ENCODE measurements at regions not wholly inside any gene's neighbourhood (a gene's known extent, or its start where the extent isn't known, plus 50 kb on each side); places are given as distances from the start of the nearest gene placed in this dataset.
"Not testable (repeated sequence)": the region's sequence is repeated elsewhere in the genome, so short reads cannot be mapped to it uniquely, and the experiment has no call there.

DNA sequence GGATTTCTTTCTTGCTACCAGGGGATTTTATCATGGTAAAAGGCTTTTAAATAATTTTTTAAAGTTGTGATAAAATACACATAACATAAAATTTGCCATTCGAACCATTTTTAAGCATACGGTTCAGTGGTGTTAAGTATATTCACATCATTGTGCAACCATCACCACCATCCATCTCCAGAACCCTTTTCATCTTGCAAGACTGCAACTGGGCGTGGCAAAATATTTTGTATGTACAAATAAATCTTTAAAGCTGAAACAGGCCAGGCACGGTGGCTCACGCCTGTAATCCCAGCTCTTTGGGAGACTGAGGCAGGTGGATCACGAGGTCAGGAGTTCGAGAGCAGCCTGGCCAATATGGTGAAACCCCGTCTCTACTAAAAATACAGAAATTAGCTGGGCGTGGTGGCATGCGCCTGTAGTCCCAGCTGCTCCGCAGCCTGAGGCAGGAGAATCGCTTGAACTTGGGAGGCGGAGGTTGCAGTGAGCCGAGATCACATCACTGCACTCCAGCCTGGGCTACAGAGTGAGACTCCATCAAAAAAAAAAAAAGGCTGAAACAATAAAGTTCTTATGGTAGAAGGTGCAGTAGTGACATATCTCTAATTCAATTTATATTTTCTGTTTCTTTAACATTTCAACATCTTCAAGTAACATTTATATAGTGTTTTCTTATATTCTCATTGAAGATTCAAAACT, 138.6 kb downstream of the SOX4 start:
- H3K9me3 ChIP-seq (ENCODE audit: insufficient read depth, low read depth, low read length); H3K9ac ChIP-seq (ENCODE audit: low read depth, low read length); H3K4me3 ChIP-seq (ENCODE audit: low read length); H3K27ac ChIP-seq (ENCODE audit: low read depth, low read length); H3K27me3 ChIP-seq (ENCODE audit: insufficient read depth, low read length); H3K36me3 ChIP-seq (ENCODE audit: insufficient read depth, low read length): not testable (repeated sequence)
- WGBS, result 83% methylated on average over 14 of the region's 14 CpGs
- H3K4me1 ChIP-seq (ENCODE audit: insufficient read depth, low read length), result peaks cover 59% of the 10 kb centered on the region

DNA sequence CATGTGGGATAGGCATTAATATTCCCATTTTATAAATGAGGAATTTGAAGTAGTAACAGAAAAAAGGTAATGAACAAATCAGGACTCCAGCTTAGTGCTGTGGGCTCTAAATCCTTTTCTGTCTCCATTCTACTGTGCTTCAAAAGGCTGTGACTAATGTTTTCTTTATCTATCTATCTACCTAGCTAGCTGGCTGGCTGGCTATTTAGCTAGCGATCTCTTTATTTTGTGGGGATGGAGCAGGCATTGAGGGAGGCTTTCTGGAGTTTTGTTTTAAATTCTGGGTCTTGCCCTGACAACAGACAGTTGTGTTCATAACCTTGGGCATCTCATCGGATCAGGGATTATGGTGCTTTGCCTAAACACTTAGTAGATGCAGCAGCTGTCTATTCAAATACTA, 139.2 kb downstream of the SOX4 start:
- Histone ChIP-seq H3K27ac (ENCODE audit: low read depth, low read length) (no peak overlapping the region), H3K27me3 (ENCODE audit: insufficient read depth, low read length) (no peaks in the 10 kb centered on the region), H3K4me1 (ENCODE audit: insufficient read depth, low read length) (peaks cover 64% of the 10 kb centered on the region), H3K9ac (ENCODE audit: low read depth, low read length) (no peak overlapping the region), H3K36me3 (ENCODE audit: insufficient read depth, low read length) (no peaks in the 10 kb centered on the region), H3K4me3 (ENCODE audit: low read length) (no peak overlapping the region), H3K9me3 (ENCODE audit: insufficient read depth, low read depth, low read length) (no peaks in the 10 kb centered on the region)
- 51% methylated on average over 2 of the region's 2 CpGs for WGBS

DNA sequence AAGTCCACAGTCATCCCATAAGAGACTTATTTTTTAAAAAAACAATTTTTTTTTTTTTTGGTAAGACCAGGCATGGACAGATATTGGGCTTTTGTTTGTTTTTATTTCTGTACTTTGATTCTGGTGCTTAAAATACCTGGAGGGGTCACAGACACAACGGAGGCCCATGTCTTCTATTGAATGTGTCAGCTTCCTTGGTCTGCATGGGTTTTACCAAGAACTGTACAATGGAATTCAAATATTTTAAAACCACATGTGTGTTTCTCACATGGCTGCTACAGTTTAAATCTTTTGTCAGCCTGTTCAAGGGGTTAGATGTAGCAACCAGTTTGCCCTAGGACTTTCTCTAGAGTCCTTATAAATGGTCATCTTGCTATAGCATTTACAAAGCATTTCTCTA, 139.8 kb downstream of the SOX4 start:
- Histone ChIP-seq H3K9ac (ENCODE audit: low read depth, low read length) (no peak overlapping the region), H3K27ac (ENCODE audit: low read depth, low read length) (peak overlapping the region; percentile 33; the same call in 1 of the 2 replicates), H3K27me3 (ENCODE audit: insufficient read depth, low read length) (no peaks in the 10 kb centered on the region), H3K4me1 (ENCODE audit: insufficient read depth, low read length) (peaks cover 70% of the 10 kb centered on the region), H3K4me3 (ENCODE audit: low read length) (no peak overlapping the region), H3K36me3 (ENCODE audit: insufficient read depth, low read length) (no peaks in the 10 kb centered on the region), H3K9me3 (ENCODE audit: insufficient read depth, low read depth, low read length) (no peaks in the 10 kb centered on the region)
- WGBS, result 50% methylated on average over 1 of the region's 1 CpG

DNA sequence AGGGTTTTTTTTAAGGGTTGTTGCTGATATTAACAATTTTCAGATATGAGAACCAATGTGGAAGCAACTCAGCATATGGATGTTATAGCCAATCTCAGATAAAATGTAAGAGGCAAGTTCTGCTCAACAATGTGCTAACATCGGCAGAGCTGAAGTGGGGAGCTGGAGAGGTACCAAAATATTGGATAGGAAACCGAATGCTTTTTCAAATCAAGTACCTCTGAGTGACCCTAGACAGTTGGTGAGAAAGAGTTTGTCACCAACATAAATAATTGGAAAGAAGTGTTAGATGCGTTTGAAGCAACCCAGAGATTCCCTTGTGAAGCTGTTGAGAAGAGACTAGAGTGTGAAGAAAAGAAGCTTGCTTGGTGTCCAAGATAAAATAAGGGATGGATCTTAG, 140.7 kb downstream of the SOX4 start:
- H3K4me1 ChIP-seq (ENCODE audit: insufficient read depth, low read length), result peaks cover 77% of the 10 kb centered on the region

DNA sequence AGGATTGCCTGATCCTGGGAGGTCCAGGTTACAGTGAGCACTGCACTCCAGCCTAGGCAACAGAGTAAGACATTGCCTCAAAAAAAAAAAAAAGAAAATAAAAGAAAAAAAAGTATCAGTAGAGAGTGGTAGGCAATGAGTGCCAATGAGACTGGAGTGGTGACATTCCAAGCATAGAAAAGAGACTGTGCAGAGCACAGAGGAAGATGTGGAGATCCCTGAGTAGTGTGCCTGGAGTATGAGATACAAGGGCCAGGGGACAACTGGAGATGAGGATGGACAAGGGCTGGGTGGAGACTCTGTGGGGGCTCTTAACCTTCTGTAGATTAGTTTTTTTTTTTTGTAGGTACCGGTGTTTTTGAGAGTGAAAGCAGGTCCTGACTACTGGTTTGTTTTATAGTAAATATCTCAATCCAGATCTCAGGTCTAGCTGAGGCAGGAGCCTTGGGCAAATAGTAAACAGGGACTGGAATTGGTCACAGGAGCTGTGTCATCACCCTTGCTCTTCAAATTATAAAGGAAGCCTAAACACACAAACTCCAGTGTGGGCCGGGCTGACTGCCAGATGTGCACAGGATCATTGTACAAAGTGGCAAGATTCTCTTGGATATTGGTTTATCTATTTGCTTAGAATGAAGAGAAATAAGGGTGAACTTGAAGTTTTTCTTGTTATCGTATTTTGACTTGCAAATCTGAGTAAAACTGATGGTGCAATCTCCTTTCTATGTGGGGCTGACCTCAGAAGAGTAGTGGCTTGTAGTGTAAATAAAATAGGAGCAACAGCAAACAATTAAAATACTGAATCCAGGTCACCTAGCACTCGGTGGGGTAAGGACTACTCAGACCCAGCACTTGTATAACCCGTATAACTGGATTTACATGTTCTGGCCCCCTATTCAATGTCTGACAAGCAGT, 144.9 kb downstream of the SOX4 start:
- H3K9ac ChIP-seq (ENCODE audit: low read depth, low read length), result 0 out of 2 replicates have a peak overlapping the region, but pooled peaks have one; percentile 2

More for the DNA sequence above, 140.7 kb downstream of the SOX4 start:
- Histone ChIP-seq H3K4me3 (ENCODE audit: low read length) (no peak overlapping the region), H3K27me3 (ENCODE audit: insufficient read depth, low read length) (no peaks in the 10 kb centered on the region), H3K27ac (ENCODE audit: low read depth, low read length) (no peak overlapping the region), H3K36me3 (ENCODE audit: insufficient read depth, low read length) (no peaks in the 10 kb centered on the region), H3K9ac (ENCODE audit: low read depth, low read length) (no peak overlapping the region), H3K9me3 (ENCODE audit: insufficient read depth, low read depth, low read length) (no peaks in the 10 kb centered on the region)
- 86% methylated on average over 3 of the region's 3 CpGs for WGBS

DNA sequence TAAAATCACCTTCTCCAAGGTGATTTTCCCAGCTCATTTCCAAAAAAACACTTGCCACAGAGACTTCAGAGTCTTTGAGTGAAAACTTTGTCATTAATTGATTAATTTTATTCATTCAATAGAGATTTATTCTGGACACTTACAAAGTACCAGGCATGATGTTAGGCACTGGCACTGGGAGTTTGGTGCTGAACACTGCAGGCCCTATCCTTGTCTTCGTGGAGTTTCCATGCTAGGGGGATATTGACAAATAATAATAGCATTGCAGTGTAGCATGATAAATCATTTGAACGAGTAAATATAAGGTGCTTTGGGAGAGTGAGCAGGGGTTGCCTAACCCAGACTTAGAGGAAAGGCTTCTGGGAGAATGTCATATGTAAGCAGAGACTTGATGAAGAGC, 145.7 kb downstream of the SOX4 start:
- Histone ChIP-seq H3K36me3 (ENCODE audit: insufficient read depth, low read length) (no peaks in the 10 kb centered on the region), H3K27ac (ENCODE audit: low read depth, low read length) (peak overlapping the region; percentile 95), H3K4me3 (ENCODE audit: low read length) (no peak overlapping the region), H3K9ac (ENCODE audit: low read depth, low read length) (no peak overlapping the region), H3K27me3 (ENCODE audit: insufficient read depth, low read length) (no peaks in the 10 kb centered on the region), H3K4me1 (ENCODE audit: insufficient read depth, low read length) (peaks cover 81% of the 10 kb centered on the region), H3K9me3 (ENCODE audit: insufficient read depth, low read depth, low read length) (no peaks in the 10 kb centered on the region)
- 68% methylated on average over 2 of the region's 2 CpGs for WGBS

More for the DNA sequence above, 144.9 kb downstream of the SOX4 start:
- H3K27ac ChIP-seq (ENCODE audit: low read depth, low read length), result peak overlapping the region; percentile 6; the same call in 1 of the 2 replicates
- no peak overlapping the region for H3K4me3 ChIP-seq (ENCODE audit: low read length)
- H3K4me1 ChIP-seq (ENCODE audit: insufficient read depth, low read length), result peaks cover 87% of the 10 kb centered on the region
- H3K27me3 ChIP-seq (ENCODE audit: insufficient read depth, low read length), result no peaks in the 10 kb centered on the region
- WGBS, result 75% methylated on average over 5 of the region's 5 CpGs
- no peaks in the 10 kb centered on the region for H3K36me3 ChIP-seq (ENCODE audit: insufficient read depth, low read length)
- H3K9me3 ChIP-seq (ENCODE audit: insufficient read depth, low read depth, low read length), result no peaks in the 10 kb centered on the region

DNA sequence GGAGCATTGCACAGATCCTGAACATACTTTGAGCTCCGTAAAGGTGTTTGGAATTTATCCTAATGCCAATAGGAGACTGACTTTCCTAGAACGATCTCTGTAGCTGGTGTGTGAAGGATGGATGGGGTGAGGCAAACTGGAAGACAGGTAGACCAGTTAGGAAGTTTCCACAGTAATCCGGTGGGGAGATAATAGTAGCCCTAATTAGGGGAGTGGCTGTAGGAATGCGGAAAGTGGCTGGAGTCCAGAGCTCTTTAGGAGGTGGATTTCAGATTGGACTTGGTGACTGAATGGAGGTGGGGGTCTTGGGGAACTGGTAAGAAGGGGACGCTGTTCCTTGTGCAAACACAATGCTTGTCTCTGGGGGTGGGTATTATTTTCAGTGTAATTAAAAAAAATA, 146.3 kb downstream of the SOX4 start:
- Histone ChIP-seq H3K27ac (ENCODE audit: low read depth, low read length) (peak overlapping the region; percentile 95), H3K36me3 (ENCODE audit: insufficient read depth, low read length) (no peaks in the 10 kb centered on the region), H3K9me3 (ENCODE audit: insufficient read depth, low read depth, low read length) (no peaks in the 10 kb centered on the region), H3K27me3 (ENCODE audit: insufficient read depth, low read length) (no peaks in the 10 kb centered on the region), H3K9ac (ENCODE audit: low read depth, low read length) (peak overlapping the region; percentile 64; the same call in 1 of the 2 replicates), H3K4me3 (ENCODE audit: low read length) (peak overlapping the region; percentile 42), H3K4me1 (ENCODE audit: insufficient read depth, low read length) (peaks cover 79% of the 10 kb centered on the region)
- 30% methylated on average over 5 of the region's 5 CpGs for WGBS

DNA sequence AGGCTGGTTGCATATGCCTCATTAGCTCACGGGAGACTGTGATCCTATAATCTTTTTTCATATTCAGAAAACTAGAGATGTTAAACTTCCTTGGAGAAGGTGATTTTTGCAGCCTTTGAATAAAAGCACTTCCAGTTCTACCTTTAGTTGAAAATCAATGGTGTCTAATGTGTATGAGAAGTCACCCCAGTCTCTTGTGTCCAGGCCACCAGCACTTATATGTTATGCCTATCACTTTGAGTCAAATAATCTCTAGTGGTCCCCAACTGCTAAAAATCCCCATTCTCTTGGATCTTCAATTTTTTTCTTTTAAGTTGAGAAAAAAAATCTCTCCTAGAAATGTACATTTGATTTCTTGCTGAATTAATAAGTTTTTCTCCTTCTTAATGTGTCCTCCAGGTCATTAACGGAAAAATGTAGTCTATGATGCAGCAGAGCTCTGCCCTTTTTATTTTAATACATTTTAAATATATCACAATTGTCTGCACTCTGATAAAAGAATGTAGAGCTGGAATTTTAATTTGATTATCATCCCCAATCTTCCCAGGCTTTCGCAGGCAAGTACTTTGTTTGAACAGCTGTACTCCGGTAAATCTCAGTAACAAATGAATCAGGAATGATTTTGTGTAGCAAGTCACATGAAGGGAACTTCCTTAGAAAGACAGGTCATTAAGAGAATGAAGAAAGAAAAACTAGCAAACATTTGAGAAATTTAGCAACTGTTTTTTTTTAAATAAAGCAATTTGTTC, 147.0 kb downstream of the SOX4 start:
- Histone ChIP-seq H3K4me1 (ENCODE audit: insufficient read depth, low read length) (peaks cover 77% of the 10 kb centered on the region), H3K9ac (ENCODE audit: low read depth, low read length) (peak overlapping the region; percentile 64; the same call in 1 of the 2 replicates), H3K27me3 (ENCODE audit: insufficient read depth, low read length) (no peaks in the 10 kb centered on the region), H3K4me3 (ENCODE audit: low read length) (peak overlapping the region; percentile 42), H3K9me3 (ENCODE audit: insufficient read depth, low read depth, low read length) (no peaks in the 10 kb centered on the region), H3K36me3 (ENCODE audit: insufficient read depth, low read length) (no peaks in the 10 kb centered on the region), H3K27ac (ENCODE audit: low read depth, low read length) (peak overlapping the region; percentile 95)
- 26% methylated on average over 3 of the region's 4 CpGs for WGBS

DNA sequence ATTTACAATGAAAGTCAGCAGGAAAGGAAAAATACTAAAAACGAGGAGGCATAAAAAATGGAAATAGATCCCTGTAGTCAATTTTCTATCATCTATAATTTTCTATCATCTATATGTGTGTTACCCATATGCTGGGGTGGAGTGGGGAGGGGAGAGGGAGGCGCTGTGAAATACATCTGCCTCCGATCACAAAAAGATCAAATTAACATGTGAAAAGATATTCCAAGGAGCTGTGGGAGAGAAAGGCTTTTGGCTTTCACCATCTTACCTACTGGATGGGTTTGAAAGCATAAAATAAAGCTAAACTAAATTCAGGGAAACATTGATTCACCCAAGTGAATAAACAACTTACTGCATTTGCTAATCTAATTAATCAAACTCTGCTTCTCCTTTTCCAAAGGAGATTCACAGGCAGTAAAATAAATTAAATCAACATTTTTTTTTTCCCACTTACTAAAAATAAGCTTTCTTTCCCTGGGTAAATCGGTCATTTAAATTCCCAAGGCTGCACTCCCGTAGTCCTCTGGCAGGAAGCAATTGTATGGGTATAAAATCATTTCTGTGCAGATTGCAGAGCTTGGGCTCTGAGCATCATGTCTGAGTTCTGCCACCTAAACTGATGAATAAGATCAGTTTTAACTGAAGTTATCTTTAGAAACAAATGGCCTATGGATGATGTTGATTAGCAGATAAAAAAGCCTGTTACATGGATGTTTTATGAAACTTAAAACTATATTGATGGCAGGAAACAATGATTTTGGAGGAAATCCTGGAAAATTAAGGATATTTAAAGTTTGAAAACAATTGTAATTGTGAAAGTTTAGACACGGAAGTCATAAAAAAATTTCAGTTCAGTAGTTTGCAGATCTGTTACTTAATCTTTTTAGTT, 147.9 kb downstream of the SOX4 start:
- no peaks in the 10 kb centered on the region for H3K36me3 ChIP-seq (ENCODE audit: insufficient read depth, low read length)
- H3K9me3 ChIP-seq (ENCODE audit: insufficient read depth, low read depth, low read length), result no peaks in the 10 kb centered on the region
- peak overlapping the region; percentile 64 for H3K9ac ChIP-seq (ENCODE audit: low read depth, low read length)
- H3K27ac ChIP-seq (ENCODE audit: low read depth, low read length), result peak overlapping the region; percentile 95
- H3K4me1 ChIP-seq (ENCODE audit: insufficient read depth, low read length), result peaks cover 68% of the 10 kb centered on the region
- no peaks in the 10 kb centered on the region for H3K27me3 ChIP-seq (ENCODE audit: insufficient read depth, low read length)
- 4% methylated on average over 3 of the region's 6 CpGs for WGBS
- peak overlapping the region; percentile 42 for H3K4me3 ChIP-seq (ENCODE audit: low read length)

DNA sequence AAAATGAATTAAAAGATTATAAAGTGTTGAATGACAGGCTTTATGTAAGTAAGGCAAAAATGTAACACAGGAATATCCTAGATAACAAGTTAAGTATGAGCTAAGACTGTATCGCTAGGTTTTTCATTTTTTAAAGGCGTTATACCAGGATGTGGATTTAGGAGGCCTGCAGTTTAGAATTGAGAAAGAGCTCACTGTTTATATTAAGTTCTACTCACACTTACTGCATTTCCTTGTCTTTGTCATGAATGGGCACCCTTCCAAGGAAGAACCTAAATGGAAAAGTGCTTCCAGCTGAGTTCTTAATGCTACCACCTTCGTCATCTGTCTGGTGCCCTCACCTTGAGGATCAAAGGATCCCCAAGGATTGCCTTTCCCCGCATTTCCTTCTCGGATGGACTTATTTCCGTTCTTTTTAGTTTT, 148.7 kb downstream of the SOX4 start:
- Histone ChIP-seq H3K27me3 (ENCODE audit: insufficient read depth, low read length) (no peaks in the 10 kb centered on the region), H3K4me3 (ENCODE audit: low read length) (peak overlapping the region; percentile 42), H3K4me1 (ENCODE audit: insufficient read depth, low read length) (peaks cover 68% of the 10 kb centered on the region), H3K9ac (ENCODE audit: low read depth, low read length) (peak overlapping the region; percentile 64), H3K36me3 (ENCODE audit: insufficient read depth, low read length) (no peaks in the 10 kb centered on the region), H3K9me3 (ENCODE audit: insufficient read depth, low read depth, low read length) (no peaks in the 10 kb centered on the region), H3K27ac (ENCODE audit: low read depth, low read length) (peak overlapping the region; percentile 95)
- 5% methylated on average over 5 of the region's 6 CpGs for WGBS
